Hematopoietic multipotent progenitor cell treated with erythropoietin and hydrocortisone succinate and interleukin-3 and kit ligand, for 4 days (in vitro differentiated cells): ENCODE measurements at regions not wholly inside any gene's neighbourhood (a gene's known extent, or its start where the extent isn't known, plus 50 kb on each side); places are given as distances from the start of the nearest gene placed in this dataset.

Experiments
- DNase-seq: peaks from one replicate; pipeline ENCODE4 v3.0.0-alpha.2; 2015

GRCh38 chr7:46391231-46392201, 470.4 kb upstream of the IGFBP3 start:
- DNase-seq = no peak

GRCh38 chr7:46390042-46390441, 469.0 kb upstream of the IGFBP3 start:
- DNase-seq = no peak

- DNase-seq = no peak
Measured at GRCh38 chr7:46389146-46389545, 468.1 kb upstream of the IGFBP3 start.

- DNase-seq = no peak
Measured at GRCh38 chr7:46387646-46388045, 466.6 kb upstream of the IGFBP3 start.

- no peak for DNase-seq
Measured at GRCh38 chr7:46386428-46387399, 465.6 kb upstream of the IGFBP3 start.

GRCh38 chr7:46385662-46386309, 464.7 kb upstream of the IGFBP3 start:
- DNase-seq = no peak

GRCh38 chr7:46383605-46384004, 462.5 kb upstream of the IGFBP3 start:
- no peak for DNase-seq

- DNase-seq = no peak
Measured at GRCh38 chr7:46369933-46370654, 449.0 kb upstream of the IGFBP3 start.

GRCh38 chr7:46368871-46369270, 447.8 kb upstream of the IGFBP3 start:
- no peak for DNase-seq

- no peak for DNase-seq
Measured at GRCh38 chr7:46366526-46366925, 445.5 kb upstream of the IGFBP3 start.

GRCh38 chr7:46363688-46364087, 442.6 kb upstream of the IGFBP3 start:
- DNase-seq = no peak

- no peak for DNase-seq
Measured at GRCh38 chr7:46360811-46361210, 439.7 kb upstream of the IGFBP3 start.

- DNase-seq = no peak
Measured at GRCh38 chr7:46360296-46360695, 439.2 kb upstream of the IGFBP3 start.

- no peak for DNase-seq
Measured at GRCh38 chr7:46357851-46358250, 436.8 kb upstream of the IGFBP3 start.

- no peak for DNase-seq
Measured at GRCh38 chr7:46357290-46357689, 436.2 kb upstream of the IGFBP3 start.

- DNase-seq = no peak
Measured at GRCh38 chr7:46356371-46356770, 435.3 kb upstream of the IGFBP3 start.

- no peak for DNase-seq
Measured at GRCh38 chr7:46355331-46355730, 434.3 kb upstream of the IGFBP3 start.

- peak; percentile 42 for DNase-seq
Measured at GRCh38 chr7:46352004-46352954, 431.2 kb upstream of the IGFBP3 start.

- no peak for DNase-seq
Measured at GRCh38 chr7:46349490-46349889, 428.4 kb upstream of the IGFBP3 start.

- DNase-seq = no peak
Measured at GRCh38 chr7:46344533-46344932, 423.5 kb upstream of the IGFBP3 start.

- no peak for DNase-seq
Measured at GRCh38 chr7:46343802-46344201, 422.7 kb upstream of the IGFBP3 start.
